Thyroid gland (tissue), 4 donors: ENCODE measurements at regions not wholly inside any gene's neighbourhood (a gene's known extent, or its start where the extent isn't known, plus 50 kb on each side); places are given as distances from the start of the nearest gene placed in this dataset.
A peak's percentile ranks its signal among the peaks of the same experiment; 100 is the strongest.
"Not testable (repeated sequence)": the region's sequence is repeated elsewhere in the genome, so short reads cannot be mapped to it uniquely, and the experiment has no call there.

Source experiments
- DNase-seq, 2 donors: peaks; one replicate each; pipeline ENCODE4 v3.0.0-alpha.2; 2019
- H3K27ac ChIP-seq, 3 donors: fragments of 200-600 bp; sonication (generic); 1 replicate in 2 of 3; 2 replicates in 1 of 3; pipeline ENCODE4 v1.5.1; 2016 to 2019; ENCODE audit warnings: mild to moderate bottlenecking in 1 of 3, moderate library complexity in 1 of 3
- H3K27me3 ChIP-seq: fragments of 200-600 bp; sonication (generic); one replicate; pipeline ENCODE4 v1.5.1; 2019
- H3K36me3 ChIP-seq, 2 donors: fragments of 200-600 bp; sonication (generic); one replicate each; pipeline ENCODE4 v1.5.1; 2016 to 2019
- H3K4me1 ChIP-seq, 2 donors: fragments of 200-600 bp; sonication (generic); one replicate each; pipeline ENCODE4 v1.5.1; 2017 to 2019
- H3K4me3 ChIP-seq, 3 donors: fragments of 200-600 bp; sonication (generic); replicated peaks in 1 of 3; 1 replicate in 2 of 3; 2 replicates in 1 of 3; pipeline ENCODE4 v1.5.1; 2016; ENCODE audit warnings: mild to moderate bottlenecking in 1 of 3
- H3K9me3 ChIP-seq: fragments of 200-600 bp; sonication (generic); one replicate; pipeline ENCODE4 v1.5.1; 2017
- CTCF ChIP-seq, 6 experiments: fragments of 200-600 bp in 3 of 6; fragments of 450-650 bp in 3 of 6; sonication (generic) in 3 of 6; IDR thresholded peaks; one replicate each; pipeline ENCODE4 v1.5.1; 2016 to 2019; ENCODE audit warnings: antibody characterized with exemption in 6 of 6, mild to moderate bottlenecking in 2 of 6, inconsistent platforms in 1 of 6, moderate library complexity in 1 of 6
- POLR2A ChIP-seq, 2 donors: fragments of 450-650 bp; IDR thresholded peaks; one replicate each; pipeline ENCODE4 v1.6.1; 2017; ENCODE audit warnings: antibody characterized with exemption in 2 of 2, mild to moderate bottlenecking in 2 of 2, moderate library complexity in 1 of 2
- WGBS, 2 donors: methylation state at CpG; one replicate each; pipeline ENCODE4 v1.1.5; 2017; 5-methylcytosine and 5-hydroxymethylcytosine counted together
- intact Hi-C: fragments of 100-400 bp; cut with DNase I; formaldehyde crosslinking; loops from one replicate; pipeline ENCODE4 v1.15.1; 2023

GRCh38 chr12:67716817-67717216 is 68.3 kb downstream of the DYRK2 start:
- TF ChIP-seq CTCF (IDR thresholded peaks at IDR 0.05): no peak
- WGBS, 2 donors: 26 to 57% methylated on average over 1 of the region's 1 CpG
- DNase-seq: no peak
- no peaks in the 10 kb centered on the region for H3K9me3 ChIP-seq
- H3K27me3 ChIP-seq: no peaks in the 10 kb centered on the region
- no peak overlapping the region for H3K4me3 ChIP-seq
- intact Hi-C loops: no loop called here
- H3K4me1 ChIP-seq: peaks cover 9 to 12% of the 10 kb centered on the region in 2 donors
- H3K27ac ChIP-seq: peak overlapping the region in 1 of 3 donors; percentile 62
- H3K36me3 ChIP-seq: no peaks in the 10 kb centered on the region

DNA sequence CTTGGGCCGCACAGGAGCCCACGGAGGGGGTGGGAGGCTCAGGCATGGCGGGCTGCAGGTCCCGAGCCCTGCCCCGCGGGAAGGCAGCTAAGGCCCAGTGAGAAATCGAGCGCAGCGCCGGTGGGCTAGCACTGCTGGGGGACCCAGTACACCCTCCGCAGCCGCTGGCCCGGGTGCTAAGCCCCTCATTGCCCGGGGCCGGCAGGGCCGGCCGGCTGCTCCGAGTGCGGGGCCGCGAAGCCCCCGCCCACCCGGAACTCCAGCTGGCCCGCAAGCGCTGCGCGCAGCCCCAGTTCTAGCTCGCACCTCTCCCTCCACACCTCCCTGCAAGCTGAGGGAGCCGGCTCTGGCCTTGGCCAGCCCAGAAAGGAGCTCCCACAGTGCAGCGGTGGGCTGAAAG is 70.8 kb downstream of the DYRK2 start:
- H3K27ac ChIP-seq, H3K27me3 ChIP-seq, H3K4me3 ChIP-seq, intact Hi-C loops, H3K36me3 ChIP-seq, H3K9me3 ChIP-seq: not testable (repeated sequence)
- 84% methylated on average over 9 of the region's 30 CpGs; no CpG with 5 or more reads in 1 of the 2 donors for WGBS, 2 donors
- peaks cover 9 to 12% of the 10 kb centered on the region in 2 donors for H3K4me1 ChIP-seq
- peak in 1 of 2 donors; percentile 1 for DNase-seq

DNA sequence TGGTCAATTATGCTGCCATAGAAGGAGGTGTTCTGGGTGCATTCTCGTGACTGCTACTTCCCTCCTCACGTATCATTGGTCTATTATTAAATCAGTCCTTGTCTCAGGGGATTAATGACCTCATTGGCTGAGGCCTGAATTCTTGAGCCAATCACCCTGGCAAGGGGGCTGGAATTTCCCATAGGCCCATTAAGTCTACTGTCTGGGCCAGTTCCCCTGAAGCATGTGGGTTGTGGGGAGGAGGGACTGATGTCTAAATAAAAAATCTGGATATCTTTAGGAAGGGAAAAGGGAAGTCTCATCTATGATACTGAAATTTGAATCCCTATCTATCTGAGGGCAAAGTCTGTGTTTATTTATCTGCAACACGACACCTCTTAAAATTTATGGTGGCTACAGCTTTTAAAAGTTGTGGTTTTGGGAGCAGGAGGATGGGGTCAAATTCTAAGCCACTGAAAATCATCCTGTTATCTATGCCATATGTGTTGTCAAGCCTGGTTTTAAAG is 71.9 kb downstream of the DYRK2 start:
- H3K9me3 ChIP-seq: no peaks in the 10 kb centered on the region
- no peak for DNase-seq
- H3K4me3 ChIP-seq: no peak overlapping the region
- H3K27me3 ChIP-seq: no peaks in the 10 kb centered on the region
- peaks cover 9 to 12% of the 10 kb centered on the region in 2 donors for H3K4me1 ChIP-seq
- intact Hi-C loops: no loop called here
- no peak overlapping the region for H3K27ac ChIP-seq
- no peaks in the 10 kb centered on the region for H3K36me3 ChIP-seq
- TF ChIP-seq CTCF (IDR thresholded peaks at IDR 0.05) (no peak), POLR2A (IDR thresholded peaks at IDR 0.05) (no peak)
- 74 to 80% methylated on average over 3 of the region's 3 CpGs for WGBS, 2 donors

DNA sequence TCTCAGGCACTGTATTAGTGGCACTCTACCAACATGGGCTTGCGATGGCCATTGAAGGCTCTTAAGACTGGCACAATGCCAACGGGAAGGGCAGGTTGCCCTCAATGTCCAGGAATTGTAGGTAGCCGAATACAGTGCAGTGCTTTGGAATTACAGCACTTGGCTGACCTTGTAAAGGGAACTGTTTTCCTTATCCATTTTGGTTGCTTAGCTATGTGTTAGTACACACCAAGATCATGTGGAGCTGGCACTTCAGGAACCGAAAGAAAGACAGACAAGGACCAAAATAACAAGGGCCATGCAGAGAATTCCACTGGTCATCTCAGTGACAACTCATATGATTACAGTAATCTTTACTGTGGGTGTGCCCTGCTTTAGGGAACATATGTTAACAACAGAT is 72.7 kb downstream of the DYRK2 start:
- peak; percentile 22 to 25 for DNase-seq
- intact Hi-C loops: no loop called here
- TF ChIP-seq POLR2A (IDR thresholded peaks at IDR 0.05) (no peak), CTCF (IDR thresholded peaks at IDR 0.05) (no peak)
- H3K4me3 ChIP-seq: no peak overlapping the region
- no peaks in the 10 kb centered on the region for H3K27me3 ChIP-seq
- WGBS, 2 donors: 10 to 13% methylated on average over 4 of the region's 4 CpGs
- no peak overlapping the region for H3K27ac ChIP-seq
- H3K4me1 ChIP-seq: peaks cover 9 to 12% of the 10 kb centered on the region in 2 donors
- no peaks in the 10 kb centered on the region for H3K36me3 ChIP-seq
- H3K9me3 ChIP-seq: no peaks in the 10 kb centered on the region

GRCh38 chr12:67722296-67722695 is 73.8 kb downstream of the DYRK2 start:
- no peak overlapping the region for H3K27ac ChIP-seq
- no peak for DNase-seq
- H3K36me3 ChIP-seq: no peaks in the 10 kb centered on the region
- H3K4me3 ChIP-seq: no peak overlapping the region
- no peaks in the 10 kb centered on the region for H3K27me3 ChIP-seq
- H3K4me1 ChIP-seq: peaks cover 9 to 10% of the 10 kb centered on the region in 2 donors
- intact Hi-C loops: no loop called here
- TF ChIP-seq POLR2A (IDR thresholded peaks at IDR 0.05) (no peak), CTCF (IDR thresholded peaks at IDR 0.05) (no peak)
- no peaks in the 10 kb centered on the region for H3K9me3 ChIP-seq
- WGBS, 2 donors: 90 to 93% methylated on average over 1 of the region's 1 CpG

GRCh38 chr12:67726868-67727267 is 78.3 kb downstream of the DYRK2 start:
- H3K9me3 ChIP-seq: no peaks in the 10 kb centered on the region
- no peaks in the 10 kb centered on the region for H3K36me3 ChIP-seq
- TF ChIP-seq POLR2A (IDR thresholded peaks at IDR 0.05): no peak
- TF ChIP-seq CTCF (IDR thresholded peaks at IDR 0.05): no peak
- intact Hi-C loops: no loop called here
- 91 to 98% methylated on average over 3 of the region's 3 CpGs for WGBS, 2 donors
- no peaks in the 10 kb centered on the region for H3K4me1 ChIP-seq
- no peak for DNase-seq
- H3K4me3 ChIP-seq: no peak overlapping the region
- H3K27me3 ChIP-seq: no peaks in the 10 kb centered on the region
- no peak overlapping the region for H3K27ac ChIP-seq
